ENCODE measurements at regions not wholly inside any gene's neighbourhood (a gene's known extent, or its start where the extent isn't known, plus 50 kb on each side); places are given as distances from the start of the nearest gene placed in this dataset.

DNA sequence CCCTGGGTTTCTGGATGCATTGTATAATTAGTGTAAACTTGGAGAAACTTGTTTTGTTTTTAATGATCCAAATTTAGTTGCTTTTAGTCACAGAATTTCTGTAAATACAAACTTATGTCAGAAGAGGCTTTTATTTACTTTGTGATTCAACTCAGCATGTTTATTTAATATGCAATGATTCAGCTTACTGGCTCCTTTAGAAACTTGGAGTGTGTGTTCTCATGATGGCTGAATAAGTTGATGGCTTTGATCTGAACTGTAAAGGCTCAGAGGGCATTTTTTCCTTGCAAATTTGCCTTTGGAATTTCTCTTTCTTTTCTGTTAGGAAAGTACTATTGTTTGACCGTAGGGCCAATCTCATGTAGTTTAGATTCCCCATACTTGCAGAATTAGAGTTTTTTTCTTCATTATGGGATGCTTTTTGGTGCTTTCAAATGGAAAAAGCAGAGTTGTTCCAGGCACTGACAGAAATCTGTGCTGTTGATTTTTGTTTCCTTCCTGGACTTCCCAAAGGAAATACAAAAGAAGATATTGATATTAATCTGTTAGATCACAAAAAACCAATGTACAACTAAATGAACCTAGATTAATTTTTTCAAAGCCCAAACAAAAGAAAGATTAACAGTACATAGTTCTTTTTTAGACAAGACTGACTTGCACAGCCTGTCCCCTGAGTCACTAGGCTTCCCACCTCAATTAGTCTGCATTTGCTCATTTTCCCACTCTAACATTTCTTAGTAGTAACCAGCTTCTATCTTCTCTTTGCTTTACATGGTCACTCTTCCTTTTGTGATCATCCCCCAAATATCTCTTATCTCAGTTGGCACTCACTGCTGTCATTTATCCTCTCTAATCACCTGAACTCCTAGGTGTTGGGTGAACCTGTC, 96.8 kb upstream of the AGR3 start:
- DNase-seq (ENCODE audit: low read depth in 3 of 3) = no peak

DNA sequence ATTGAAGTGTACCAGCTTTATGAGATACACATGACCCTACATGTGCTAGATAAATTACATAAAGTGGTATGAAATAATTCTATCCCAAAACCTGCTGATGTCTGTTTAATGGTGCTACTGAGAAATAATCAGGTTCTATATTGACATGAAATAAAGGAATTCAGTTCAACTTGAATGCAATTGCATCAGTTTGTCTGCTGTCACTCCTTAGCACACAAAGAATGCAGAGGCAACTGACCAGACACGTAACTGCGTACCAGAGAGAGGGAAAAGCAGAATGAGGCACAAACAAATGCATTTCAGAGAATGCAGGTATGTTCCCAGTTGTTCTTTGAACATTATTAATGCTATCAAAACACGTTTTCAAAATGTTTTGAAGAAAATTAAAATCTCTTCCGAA, 98.8 kb upstream of the AGR3 start:
- no peak for DNase-seq (ENCODE audit: low read depth in 3 of 3)

DNA sequence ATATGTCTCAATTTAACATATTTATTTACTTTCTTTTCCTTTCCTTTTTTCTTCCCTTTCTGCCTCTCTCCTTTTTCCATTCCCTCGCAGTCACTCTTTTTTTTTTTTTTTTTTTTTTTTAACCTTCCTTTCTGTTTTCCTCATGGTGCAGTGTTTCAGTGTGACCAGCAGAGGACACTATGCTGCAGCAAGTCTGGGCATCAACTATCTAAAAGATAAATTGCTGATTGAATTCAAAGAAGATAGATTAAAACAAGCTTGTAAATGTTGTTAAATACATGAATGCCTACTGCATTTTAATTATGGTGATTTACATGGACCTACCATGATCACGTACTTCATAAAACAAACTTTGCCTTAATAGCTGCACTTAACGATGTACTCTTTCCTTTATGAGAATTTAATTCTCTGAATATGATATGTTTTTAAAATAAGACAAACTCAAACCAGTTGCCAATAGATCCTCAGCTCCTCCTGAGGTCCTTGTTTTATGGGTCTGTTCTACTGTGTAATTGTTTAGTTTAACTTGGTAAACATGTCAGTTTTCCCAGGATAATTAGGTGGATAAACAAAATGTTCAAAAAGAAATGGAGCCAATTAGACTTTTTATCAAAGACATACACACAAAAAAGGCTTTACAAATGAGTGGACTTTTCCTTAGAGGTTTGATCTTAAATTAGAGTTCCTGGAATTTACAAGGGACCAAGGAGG, 101.0 kb upstream of the AGR3 start:
- peak in 1 of 3 experiments; percentile 7 for DNase-seq (ENCODE audit: low read depth in 3 of 3)

DNA sequence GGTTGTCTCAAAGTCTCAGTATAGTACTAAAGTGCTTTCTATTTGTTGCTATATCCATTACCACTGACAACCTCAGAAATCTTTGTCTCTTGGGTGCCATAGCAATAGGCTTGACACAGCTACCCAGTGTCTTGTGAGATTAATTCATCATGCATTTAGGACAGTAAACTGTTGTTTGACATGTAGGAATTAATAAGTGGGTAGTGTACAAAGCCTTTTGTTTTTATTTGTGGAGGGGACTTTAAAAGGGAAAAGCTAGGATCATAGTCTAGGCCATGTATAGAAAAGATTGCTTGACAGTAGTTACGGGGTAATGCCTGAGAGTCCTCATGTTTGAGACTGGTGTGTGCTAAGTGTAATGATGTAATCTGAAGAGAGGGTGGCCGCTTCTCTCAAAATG, 102.6 kb upstream of the AGR3 start:
- no peak for DNase-seq (ENCODE audit: low read depth in 3 of 3)

DNA sequence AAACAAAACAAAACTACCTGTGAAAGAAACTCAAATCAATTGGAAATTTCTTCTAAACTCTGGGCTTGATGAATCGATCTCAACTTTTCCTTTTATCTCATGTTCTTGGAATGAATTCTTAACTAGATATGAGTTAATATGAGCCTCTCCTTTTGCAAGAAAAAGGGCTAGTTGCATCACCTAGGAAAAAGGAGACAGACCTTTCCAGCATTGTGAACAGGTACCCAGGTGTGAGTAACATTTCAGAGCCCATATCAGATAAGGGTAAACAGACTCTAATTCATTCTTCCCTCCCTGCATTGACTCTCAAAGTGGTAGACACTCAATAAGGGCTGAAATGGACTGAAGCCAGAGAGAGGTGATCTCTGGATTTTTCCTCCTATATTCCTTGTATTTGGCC, 103.8 kb upstream of the AGR3 start:
- no peak for DNase-seq (ENCODE audit: low read depth in 3 of 3)

DNA sequence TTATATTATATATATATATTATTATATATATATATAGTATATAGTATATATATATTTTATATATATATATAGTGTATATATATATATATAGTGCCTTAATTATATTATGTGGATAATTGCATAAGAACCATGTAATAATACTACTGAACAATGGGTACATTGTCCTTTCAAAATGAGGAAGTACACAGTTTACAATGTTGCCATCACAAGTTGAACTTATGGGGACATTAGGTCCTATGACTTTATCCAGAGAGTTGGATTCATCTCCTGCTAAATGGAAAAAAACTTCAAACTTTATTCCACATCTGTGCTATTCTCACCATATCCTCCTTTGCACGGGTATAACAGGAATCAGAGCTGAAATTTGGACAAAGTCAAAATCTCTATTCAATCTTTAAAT, 105.0 kb upstream of the AGR3 start:
- no peak for DNase-seq (ENCODE audit: low read depth in 3 of 3)

DNA sequence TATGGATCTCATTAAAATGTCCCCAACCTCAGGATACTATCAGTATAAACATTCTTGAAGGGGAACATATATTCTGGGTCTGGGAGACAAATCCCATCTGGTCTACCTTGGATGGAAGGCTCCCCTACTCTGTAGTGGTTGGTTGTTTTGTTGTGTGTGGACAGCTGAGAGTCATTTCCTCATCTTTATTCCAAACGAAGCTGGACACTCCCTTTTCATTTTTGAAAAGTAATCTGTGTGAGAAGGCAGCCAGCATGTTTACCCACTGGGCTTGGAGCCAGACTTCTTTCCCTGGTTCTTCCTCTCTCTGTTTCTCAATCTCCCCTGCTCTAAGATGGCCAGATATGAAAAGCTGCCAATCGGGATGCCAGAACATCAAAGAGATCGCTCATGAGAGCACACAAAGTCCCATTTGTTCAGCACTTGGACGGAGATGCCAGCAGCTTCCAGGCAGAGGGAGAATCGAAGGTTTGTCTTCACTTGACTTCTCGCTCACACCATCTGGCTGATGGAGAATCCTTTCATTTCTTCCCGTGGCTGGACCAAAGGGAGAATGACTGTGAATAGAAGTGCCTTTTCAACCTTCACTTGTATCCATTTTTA, 108.1 kb upstream of the AGR3 start:
- no peak for DNase-seq (ENCODE audit: low read depth in 3 of 3)

DNA sequence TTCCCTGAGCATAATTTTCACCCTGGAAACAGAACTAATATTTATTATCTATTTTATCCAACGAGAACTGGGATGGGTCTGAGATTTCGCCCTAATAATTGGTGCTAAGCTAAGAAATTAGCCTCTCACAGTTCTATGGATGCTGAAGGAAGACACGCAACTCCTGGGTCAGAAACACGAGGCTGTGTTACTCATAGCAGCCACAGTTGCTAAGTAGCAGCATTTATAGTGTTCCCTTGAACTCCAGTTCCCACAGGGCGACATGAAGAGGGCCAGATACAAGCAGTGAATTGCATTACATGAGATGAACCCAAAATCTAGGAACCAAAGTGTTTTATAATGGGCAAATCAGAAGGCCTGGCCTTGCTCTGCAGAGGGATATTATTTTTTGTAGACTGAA, 109.8 kb upstream of the AGR3 start:
- no peak for DNase-seq (ENCODE audit: low read depth in 3 of 3)

DNA sequence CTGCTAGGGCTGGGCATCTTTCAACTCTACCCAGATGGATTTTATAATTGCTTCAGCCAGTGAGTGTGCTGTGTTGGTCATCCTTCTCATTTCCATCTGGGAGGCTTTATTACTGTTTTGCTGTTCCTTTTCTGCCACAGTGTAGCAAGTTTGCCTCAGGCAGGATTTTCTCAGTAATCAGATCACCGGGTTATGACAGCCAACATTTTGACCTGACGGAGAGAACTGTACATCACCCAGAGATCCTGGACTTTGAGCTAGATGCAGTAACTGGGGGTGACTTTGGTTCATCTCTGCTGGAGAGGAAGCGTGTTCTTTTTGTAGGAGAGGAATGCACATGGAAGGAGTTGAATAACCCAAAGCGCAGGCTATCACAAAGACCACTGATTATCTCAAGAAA, 111.8 kb upstream of the AGR3 start:
- DNase-seq (ENCODE audit: low read depth in 3 of 3) = no peak

DNA sequence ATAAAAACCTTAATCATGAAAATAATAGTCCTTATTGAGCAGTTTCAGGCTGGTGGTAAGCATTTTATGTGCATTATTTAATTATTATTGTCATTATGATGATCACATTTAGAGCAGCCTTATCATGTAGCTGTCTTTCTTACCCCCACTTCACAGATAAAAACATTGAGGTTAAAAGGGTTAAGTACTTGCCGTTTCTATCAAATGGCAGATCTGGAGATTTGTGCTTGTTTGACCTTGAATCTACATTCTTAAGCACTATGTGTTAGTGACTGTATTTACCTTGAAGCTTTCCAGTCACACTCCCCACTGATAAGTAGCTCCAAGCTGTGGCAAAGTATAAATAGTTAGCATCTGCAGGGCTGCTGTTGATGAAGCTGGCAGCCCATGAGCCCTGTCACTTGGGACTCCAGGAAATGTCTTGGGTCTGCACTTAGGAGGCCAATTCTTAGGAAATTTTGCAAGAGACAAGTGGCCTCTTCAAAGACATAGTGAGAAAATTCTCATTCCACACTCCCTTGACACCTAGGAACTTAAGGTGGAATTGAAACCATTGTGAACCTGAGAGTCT, 116.8 kb upstream of the AGR3 start:
- no peak for DNase-seq (ENCODE audit: low read depth in 3 of 3)

DNA sequence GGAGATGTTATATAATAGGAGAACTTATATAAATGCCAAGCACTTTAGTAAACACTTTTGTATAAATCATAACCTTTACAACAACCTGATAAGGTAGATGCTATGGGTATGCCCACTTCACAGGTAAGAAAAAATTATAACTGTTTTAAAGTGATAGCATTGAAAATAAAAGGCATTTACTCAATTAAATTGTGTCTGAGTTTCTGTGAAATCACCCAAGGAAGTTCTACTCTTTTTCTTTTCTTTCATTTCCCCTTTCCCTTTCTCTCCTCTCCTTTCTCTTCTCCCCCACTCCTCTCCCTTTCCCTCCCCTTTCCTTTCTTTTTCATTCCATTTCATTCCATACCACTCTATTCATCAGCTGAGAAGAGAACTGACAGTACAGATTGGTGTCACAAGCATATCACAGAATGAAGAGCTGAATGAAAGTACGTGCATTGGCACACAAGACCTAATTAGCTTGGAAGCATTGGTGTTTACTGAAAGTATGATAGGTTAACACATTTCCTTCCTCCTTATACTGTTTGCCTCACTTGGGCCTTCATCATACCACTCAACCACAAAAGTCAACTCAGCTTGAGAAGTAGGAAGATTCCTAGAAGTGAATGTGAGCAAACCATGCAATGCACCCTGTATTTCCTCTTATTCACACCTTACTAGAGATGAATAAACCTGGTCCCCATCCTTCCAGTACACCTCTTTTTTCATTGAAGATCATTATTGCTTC, 117.9 kb upstream of the AGR3 start:
- no peak for DNase-seq (ENCODE audit: low read depth in 3 of 3)

DNA sequence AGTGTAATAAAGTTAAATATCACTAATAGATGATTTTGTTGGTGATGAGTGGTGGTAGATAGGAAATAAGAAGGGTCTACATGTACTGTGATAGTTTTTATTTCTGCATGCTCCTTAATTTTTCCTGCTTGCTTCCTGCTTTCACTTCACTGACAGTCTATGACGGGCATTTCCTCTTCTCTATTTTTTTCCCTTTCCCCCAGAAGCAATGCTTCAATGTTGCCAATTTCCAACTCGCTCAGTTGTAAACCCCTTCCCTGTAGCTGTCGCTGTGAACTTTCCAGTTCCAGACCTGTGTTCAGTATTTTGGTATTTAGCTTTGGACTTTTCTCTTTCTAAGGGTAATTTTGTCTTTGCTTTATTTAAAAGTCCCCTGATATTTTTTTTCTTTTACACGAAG, 123.5 kb upstream of the AGR3 start:
- no peak for DNase-seq (ENCODE audit: low read depth in 3 of 3)

DNA sequence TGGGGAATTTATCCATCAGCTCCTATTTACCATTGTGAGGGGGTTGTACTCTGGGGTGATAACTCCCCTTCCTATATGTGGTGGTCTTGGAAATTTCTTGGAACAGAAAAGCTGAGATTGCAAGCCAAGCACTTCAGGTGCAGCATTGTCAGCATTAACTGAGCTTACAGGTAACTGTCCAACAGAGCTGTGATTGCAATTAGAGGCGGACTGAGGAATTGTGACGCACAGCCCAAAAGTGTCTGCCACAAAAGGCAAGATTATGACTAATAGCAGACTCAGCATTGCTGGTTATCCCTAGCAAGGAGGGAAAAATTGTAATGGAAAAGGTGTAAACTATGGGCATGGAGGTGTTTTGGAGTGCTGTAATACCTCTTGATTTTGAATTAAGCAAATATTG, 126.1 kb upstream of the AGR3 start:
- no peak for DNase-seq (ENCODE audit: low read depth in 3 of 3)

DNA sequence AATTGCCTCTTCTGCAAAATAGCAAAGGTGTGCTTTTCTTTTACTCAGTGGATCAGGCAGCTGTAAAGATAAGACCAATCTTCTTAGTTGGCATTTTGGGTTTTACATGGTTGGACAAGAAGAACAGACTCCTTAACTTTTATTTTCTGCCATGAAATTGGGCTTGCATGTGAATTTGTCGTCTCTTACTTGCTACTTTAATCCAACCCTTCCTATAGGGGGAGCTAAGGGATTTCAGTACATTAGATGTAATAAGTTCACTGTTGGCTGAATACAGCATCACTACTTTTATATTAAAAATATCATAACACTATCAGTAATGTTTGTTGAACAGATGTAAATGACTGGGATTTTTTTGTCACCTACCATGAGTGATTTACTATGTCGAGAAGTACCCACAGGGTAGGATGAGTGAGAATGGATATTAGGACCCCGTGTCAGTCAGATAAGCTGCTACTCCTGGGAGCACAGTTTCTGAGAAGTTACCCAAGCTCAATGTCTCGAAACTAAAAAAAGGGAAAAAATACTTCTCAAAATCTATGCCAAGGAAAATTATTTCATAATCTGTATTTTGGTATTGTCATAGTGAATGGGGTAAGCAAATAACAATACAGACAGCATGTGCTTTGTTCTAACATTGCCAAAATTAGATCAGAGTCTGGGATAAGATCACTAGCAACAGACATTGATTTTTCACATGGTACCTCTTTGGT, 127.4 kb upstream of the AGR3 start:
- no peak for DNase-seq (ENCODE audit: low read depth in 3 of 3)

DNA sequence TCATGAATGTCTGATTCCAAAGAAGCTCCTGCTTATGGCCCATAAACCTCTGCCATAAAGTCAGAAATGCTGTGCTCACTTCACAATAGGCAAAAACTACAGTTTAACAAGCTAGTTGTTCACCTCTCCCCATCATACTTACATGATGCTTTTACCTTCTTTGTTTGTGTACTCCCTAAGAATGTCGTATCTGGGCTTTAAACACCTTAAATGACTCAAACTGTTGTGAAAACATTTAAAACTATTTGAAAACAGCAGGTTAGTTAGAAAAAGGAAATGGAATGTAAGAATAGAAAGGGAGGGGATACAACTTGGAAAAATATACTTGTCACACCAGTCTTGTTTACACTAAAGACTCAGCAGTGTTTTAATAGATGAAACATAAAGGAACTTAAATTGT, 128.2 kb upstream of the AGR3 start:
- no peak for DNase-seq (ENCODE audit: low read depth in 3 of 3)

DNA sequence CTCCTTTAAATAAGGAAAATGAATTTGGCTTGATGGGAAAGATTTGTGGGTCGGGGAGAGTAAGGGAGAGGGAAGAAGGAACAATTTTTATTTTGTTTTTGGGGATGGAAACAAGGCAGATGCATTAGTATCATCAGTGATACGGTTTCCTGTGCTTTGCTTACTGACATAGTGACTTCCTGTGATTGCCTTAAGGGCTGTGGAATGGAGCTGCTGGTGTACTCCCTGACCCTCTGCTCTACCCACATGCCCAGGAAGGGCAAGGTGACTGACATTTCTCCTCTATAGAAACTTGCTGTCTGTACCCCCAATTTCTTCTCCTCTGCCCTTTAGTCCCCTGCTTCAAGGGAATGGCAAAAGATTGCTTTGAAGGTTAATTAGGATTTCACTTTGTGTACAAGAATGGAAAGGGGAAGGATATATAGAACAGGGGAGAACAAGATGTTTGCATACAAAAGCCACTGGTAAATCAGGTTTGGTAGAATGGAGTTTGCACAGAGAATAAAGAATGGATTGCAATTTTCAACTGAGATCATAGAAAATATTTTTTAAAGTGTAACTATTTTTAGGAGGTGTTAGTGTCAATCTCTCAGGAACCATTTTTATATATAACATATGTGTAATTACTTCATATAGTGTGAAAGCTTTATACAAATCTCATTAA, 129.0 kb upstream of the AGR3 start:
- DNase-seq (ENCODE audit: low read depth in 3 of 3) = no peak

DNA sequence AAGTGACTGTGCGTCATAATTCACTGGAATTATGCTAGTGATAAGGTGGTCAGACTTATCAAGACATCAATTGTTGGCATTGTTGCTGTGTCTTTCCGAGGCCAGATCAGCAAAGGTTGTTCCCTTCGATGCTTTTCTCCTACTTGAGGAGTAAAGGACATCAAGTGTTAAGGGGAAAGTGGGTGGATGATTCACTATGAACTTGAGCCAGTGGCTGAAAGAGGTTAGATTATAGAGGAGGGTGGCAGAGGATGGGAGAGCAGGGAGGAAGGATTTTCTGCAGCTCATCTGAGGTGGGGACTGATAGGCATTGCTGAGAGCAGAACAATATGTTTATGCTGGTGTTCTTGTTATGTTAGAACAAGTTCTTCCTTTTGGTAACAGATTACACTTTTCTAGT, 131.4 kb upstream of the AGR3 start:
- DNase-seq (ENCODE audit: low read depth in 3 of 3) = no peak

DNA sequence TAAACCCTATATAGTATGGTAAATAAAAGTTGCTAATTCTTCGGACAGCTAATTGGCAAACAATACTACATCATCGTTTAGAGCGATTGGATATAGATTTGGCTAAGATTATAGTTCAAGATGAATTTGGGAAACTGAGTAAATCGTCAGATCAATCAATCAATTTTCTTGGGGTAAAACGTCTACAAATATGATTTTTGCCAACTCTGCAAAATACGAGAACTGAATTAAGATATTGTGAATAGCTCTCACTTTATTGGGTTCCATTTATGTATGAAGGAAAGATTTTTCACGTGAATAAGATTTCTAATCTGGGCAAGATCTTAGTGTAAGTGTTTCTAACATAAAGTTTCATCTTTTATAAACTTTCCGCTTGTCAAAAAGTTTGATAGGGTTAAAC, 132.9 kb upstream of the AGR3 start:
- no peak for DNase-seq (ENCODE audit: low read depth in 3 of 3)

DNA sequence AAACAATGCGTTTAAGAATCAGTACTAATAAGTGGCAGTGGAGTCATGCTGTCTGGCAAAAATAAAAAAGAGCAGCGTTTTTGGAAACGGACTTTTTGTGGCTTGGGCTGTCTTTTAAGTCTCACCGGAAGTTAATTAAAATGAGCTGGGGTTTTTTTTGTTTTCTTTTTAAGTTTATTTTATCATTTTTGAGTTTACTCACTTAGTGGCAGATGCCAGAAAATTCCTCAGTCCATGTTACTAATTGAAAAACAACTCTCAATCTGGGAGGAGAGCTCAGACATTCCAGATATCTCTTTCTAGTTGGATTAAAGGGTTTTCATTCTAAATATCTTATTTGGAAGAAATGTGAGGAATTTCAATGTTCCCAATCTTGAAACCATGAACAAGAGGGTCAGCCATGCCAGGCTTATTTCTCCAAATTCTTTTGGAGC, 133.8 kb upstream of the AGR3 start:
- no peak for DNase-seq (ENCODE audit: low read depth in 3 of 3)

DNA sequence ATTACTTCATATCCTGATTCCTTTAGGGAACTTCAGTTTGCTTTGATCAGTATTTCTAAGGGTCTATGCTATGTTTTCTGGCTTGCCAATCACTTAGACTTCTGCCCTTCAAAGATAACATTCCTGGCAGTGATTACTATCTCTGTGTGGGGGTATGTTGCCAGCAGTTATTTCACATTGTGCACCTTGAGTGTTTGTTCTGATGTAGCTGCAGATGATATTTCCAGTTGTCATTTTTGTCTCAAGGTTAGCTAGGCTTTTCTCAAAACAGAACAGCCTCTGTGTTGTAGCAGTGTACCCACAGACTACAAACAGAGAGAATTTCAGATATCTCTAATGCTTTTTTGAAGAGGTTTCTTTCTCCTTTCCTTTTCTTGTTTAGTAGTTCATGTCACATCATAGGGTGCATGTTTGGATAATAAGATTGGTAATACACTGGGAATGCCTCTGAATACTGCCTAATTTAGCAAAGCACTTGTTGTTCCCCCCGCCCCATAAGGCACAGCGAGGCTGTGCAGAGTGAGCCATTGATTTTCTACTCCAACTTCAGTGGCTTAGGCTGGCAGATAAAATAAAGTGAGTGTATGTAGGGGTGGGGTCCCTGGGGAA, 134.7 kb upstream of the AGR3 start:
- no peak for DNase-seq (ENCODE audit: low read depth in 3 of 3)
